Upper lobe of left lung (tissue), 4 donors: ENCODE measurements at regions not wholly inside any gene's neighbourhood (a gene's known extent, or its start where the extent isn't known, plus 50 kb on each side); places are given as distances from the start of the nearest gene placed in this dataset.

Experiments used
- POLR2AphosphoS5 ChIP-seq, 2 donors: sonication (generic); formaldehyde crosslinking; IDR thresholded peaks; one replicate each; pipeline ENCODE4 v1.5.1; 2017; ENCODE audit warnings: antibody characterized with exemption in 2 of 2
- TF ChIP-seq, protein P1 (sequence below), 6 experiments: fragments of 450-650 bp in 4 of 6; fragments of 200-600 bp in 2 of 6; sonication (generic) in 2 of 6; IDR thresholded peaks; one replicate each; pipeline ENCODE4 v1.5.1; 2016 to 2019; ENCODE audit warnings: antibody characterized with exemption in 6 of 6

DNA sequence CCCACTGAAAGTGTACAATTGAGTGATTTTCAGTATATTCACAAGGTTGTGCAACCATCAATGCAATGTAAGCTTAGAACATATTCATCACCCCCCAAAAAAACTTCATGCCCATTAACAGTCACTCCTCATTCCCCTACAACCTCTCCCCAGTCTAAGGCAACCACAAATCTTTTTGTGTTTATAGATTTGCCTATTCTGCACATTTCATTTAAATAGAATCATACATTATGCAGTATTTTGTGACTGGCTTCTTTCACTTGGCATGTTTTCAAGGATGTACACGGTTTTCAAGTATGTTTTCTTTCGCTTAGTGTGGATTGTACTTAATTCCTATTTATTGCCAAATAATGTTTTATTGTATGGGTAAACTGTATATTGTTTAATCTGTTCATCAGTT, 95.6 kb upstream of the ADRA1D start:
- TF ChIP-seq POLR2AphosphoS5 (IDR thresholded peaks at IDR 0.05): no peak
- TF ChIP-seq, protein P1, sequence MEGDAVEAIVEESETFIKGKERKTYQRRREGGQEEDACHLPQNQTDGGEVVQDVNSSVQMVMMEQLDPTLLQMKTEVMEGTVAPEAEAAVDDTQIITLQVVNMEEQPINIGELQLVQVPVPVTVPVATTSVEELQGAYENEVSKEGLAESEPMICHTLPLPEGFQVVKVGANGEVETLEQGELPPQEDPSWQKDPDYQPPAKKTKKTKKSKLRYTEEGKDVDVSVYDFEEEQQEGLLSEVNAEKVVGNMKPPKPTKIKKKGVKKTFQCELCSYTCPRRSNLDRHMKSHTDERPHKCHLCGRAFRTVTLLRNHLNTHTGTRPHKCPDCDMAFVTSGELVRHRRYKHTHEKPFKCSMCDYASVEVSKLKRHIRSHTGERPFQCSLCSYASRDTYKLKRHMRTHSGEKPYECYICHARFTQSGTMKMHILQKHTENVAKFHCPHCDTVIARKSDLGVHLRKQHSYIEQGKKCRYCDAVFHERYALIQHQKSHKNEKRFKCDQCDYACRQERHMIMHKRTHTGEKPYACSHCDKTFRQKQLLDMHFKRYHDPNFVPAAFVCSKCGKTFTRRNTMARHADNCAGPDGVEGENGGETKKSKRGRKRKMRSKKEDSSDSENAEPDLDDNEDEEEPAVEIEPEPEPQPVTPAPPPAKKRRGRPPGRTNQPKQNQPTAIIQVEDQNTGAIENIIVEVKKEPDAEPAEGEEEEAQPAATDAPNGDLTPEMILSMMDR (IDR thresholded peaks at IDR 0.05): no peak
